ENCODE measurements at regions not wholly inside any gene's neighbourhood (a gene's known extent, or its start where the extent isn't known, plus 50 kb on each side); places are given as distances from the start of the nearest gene placed in this dataset.
"Not testable (repeated sequence)": the region's sequence is repeated elsewhere in the genome, so short reads cannot be mapped to it uniquely, and the experiment has no call there.

GRCh38 chr2:174681099-174682006 is 82.9 kb downstream of the CHRNA1 start:
- H3K4me3 ChIP-seq (ENCODE audit: low read depth, low read length): no peak overlapping the region
- no peak for DNase-seq (ENCODE audit: low read depth)
- no peak for TF ChIP-seq CTCF (IDR thresholded peaks at IDR 0.05; ENCODE audit: control insufficient read depth, extremely low read depth, insufficient read depth)

- no peak for DNase-seq (ENCODE audit: low read depth)
- no peak overlapping the region for H3K4me3 ChIP-seq (ENCODE audit: low read depth, low read length)
- TF ChIP-seq CTCF (IDR thresholded peaks at IDR 0.05; ENCODE audit: control insufficient read depth, extremely low read depth, insufficient read depth): no peak
Observed at GRCh38 chr2:174680221-174680620, 82.6 kb upstream of the WIPF1 start.

- no peak overlapping the region for H3K4me3 ChIP-seq (ENCODE audit: low read depth, low read length)
- DNase-seq (ENCODE audit: low read depth): no peak
- TF ChIP-seq CTCF (IDR thresholded peaks at IDR 0.05; ENCODE audit: control insufficient read depth, extremely low read depth, insufficient read depth): no peak
Observed at GRCh38 chr2:174678395-174678794, 80.8 kb upstream of the WIPF1 start.

- H3K4me3 ChIP-seq (ENCODE audit: low read depth, low read length): no peak overlapping the region
- no peak for DNase-seq (ENCODE audit: low read depth)
- no peak for TF ChIP-seq CTCF (IDR thresholded peaks at IDR 0.05; ENCODE audit: control insufficient read depth, extremely low read depth, insufficient read depth)
Observed at GRCh38 chr2:174675615-174676014, 78.0 kb upstream of the WIPF1 start.

- TF ChIP-seq CTCF (IDR thresholded peaks at IDR 0.05; ENCODE audit: control insufficient read depth, extremely low read depth, insufficient read depth): no peak
- no peak overlapping the region for H3K4me3 ChIP-seq (ENCODE audit: low read depth, low read length)
- DNase-seq (ENCODE audit: low read depth): no peak
Observed at GRCh38 chr2:174673876-174674275, 76.3 kb upstream of the WIPF1 start.

GRCh38 chr2:174673440-174673839 is 75.8 kb upstream of the WIPF1 start:
- H3K4me3 ChIP-seq (ENCODE audit: low read depth, low read length): no peak overlapping the region
- no peak for TF ChIP-seq CTCF (IDR thresholded peaks at IDR 0.05; ENCODE audit: control insufficient read depth, extremely low read depth, insufficient read depth)
- no peak for DNase-seq (ENCODE audit: low read depth)

- DNase-seq (ENCODE audit: low read depth); H3K4me3 ChIP-seq (ENCODE audit: low read depth, low read length): not testable (repeated sequence)
Observed at GRCh38 chr2:174671532-174671931, 73.9 kb upstream of the WIPF1 start.
